Keratinocyte (primary cell): ENCODE measurements at regions not wholly inside any gene's neighbourhood (a gene's known extent, or its start where the extent isn't known, plus 50 kb on each side); places are given as distances from the start of the nearest gene placed in this dataset.

Source experiments
- DNase-seq: peaks from one replicate; pipeline ENCODE4 v3.0.0-alpha.2; 2011; ENCODE audit warnings: low read depth, missing footprints, low spot score
- FAIRE-seq: peaks from 2 replicates; lab custom pipeline; 2011; peaks lifted over from hg19 to GRCh38; lab: Jason Lieb, UNC
- H2AFZ ChIP-seq: 2 replicates; pipeline ENCODE4 v1.6.0; 2012; ENCODE audit warnings: low read length, control low read depth, inconsistent platforms; ENCODE audit not compliant: control insufficient read depth
- H3K27ac ChIP-seq: 2 replicates; pipeline ENCODE4 v1.5.1; 2011; ENCODE audit warnings: low read length; ENCODE audit not compliant: control insufficient read depth, insufficient read depth
- H3K27me3 ChIP-seq: 3 replicates; pipeline ENCODE4 v1.6.0; 2011; ENCODE audit warnings: low read length; ENCODE audit not compliant: control insufficient read depth, insufficient read depth; ENCODE audit errors: extremely low read depth
- H3K36me3 ChIP-seq, 2 experiments: 2 replicates in 1 of 2; 3 replicates in 1 of 2; pipeline ENCODE4 v1.5.1; 2011; ENCODE audit warnings: low read length in 2 of 2, mild to moderate bottlenecking in 1 of 2; ENCODE audit not compliant: control insufficient read depth in 2 of 2, insufficient read depth in 2 of 2; ENCODE audit errors: extremely low read depth in 1 of 2
- H3K4me1 ChIP-seq: 3 replicates; pipeline ENCODE4 v1.5.1; 2011; ENCODE audit warnings: low read length; ENCODE audit not compliant: control insufficient read depth, insufficient read depth; ENCODE audit errors: extremely low read depth
- H3K4me2 ChIP-seq: 3 replicates; pipeline ENCODE4 v1.6.0; 2011; ENCODE audit warnings: low read depth, low read length; ENCODE audit not compliant: control insufficient read depth, insufficient read depth; ENCODE audit errors: extremely low read depth
- H3K4me3 ChIP-seq, 3 experiments: fragments of 200-600 bp in 1 of 3; sonication (generic) in 1 of 3; 2 replicates in 2 of 3; 3 replicates in 1 of 3; pipeline ENCODE4 v1.5.1; 2011 to 2016; ENCODE audit warnings: low read length in 3 of 3, mild to moderate bottlenecking in 3 of 3, control low read depth in 2 of 3, inconsistent platforms in 1 of 3, low read depth in 1 of 3, mixed read lengths in 1 of 3, mixed run types in 1 of 3, moderate library complexity in 1 of 3; ENCODE audit not compliant: control insufficient read depth in 2 of 3, insufficient read depth in 2 of 3; ENCODE audit errors: extremely low read depth in 1 of 3
- H3K79me2 ChIP-seq: 2 replicates; pipeline ENCODE4 v1.6.0; 2012; ENCODE audit warnings: low read length; ENCODE audit not compliant: control insufficient read depth, insufficient read depth
- H3K9ac ChIP-seq: 3 replicates; pipeline ENCODE4 v1.6.0; 2011; ENCODE audit warnings: low read length; ENCODE audit not compliant: control insufficient read depth, insufficient read depth; ENCODE audit errors: extremely low read depth
- H3K9me1 ChIP-seq: 3 replicates; pipeline ENCODE4 v1.6.0; 2011; ENCODE audit warnings: low read length; ENCODE audit not compliant: control insufficient read depth, insufficient read depth; ENCODE audit errors: extremely low read depth
- H3K9me3 ChIP-seq: 2 replicates; pipeline ENCODE4 v1.5.1; 2012; ENCODE audit warnings: low read depth, low read length; ENCODE audit not compliant: control insufficient read depth
- H4K20me1 ChIP-seq: 3 replicates; pipeline ENCODE4 v1.6.0; 2011; ENCODE audit warnings: low read length; ENCODE audit not compliant: control insufficient read depth, insufficient read depth; ENCODE audit errors: extremely low read depth
- CTCF ChIP-seq, 3 experiments: IDR thresholded peaks in 1 of 3; conservative IDR thresholded peaks in 1 of 3; optimal IDR thresholded peaks in 1 of 3; 2 replicates in 2 of 3; 3 replicates in 1 of 3; pipeline versions ENCODE3 to v1.5.1; 2011; ENCODE audit warnings: low read length in 3 of 3, mild to moderate bottlenecking in 3 of 3, moderate library complexity in 2 of 3, control low read depth in 1 of 3, inconsistent platforms in 1 of 3; ENCODE audit not compliant: insufficient read depth in 2 of 3; ENCODE audit errors: extremely low read depth in 1 of 3
- EZH2 ChIP-seq: IDR thresholded peaks from one replicate; pipeline ENCODE4 v1.6.1; 2012; ENCODE audit warnings: inconsistent platforms, mild to moderate bottlenecking, low read length, moderate library complexity
- dilution Hi-C: fragments of 300-500 bp; cut with MboI; formaldehyde crosslinking; loops from one replicate; pipeline ENCODE4 v1.7.0; 2020; ENCODE audit warnings: low sequenced_read_pairs; ENCODE audit not compliant: extremely low pct_ligation_motif_present

GRCh38 chr11:116356451-116356850, 416.3 kb downstream of the BUD13 start:
- dilution Hi-C loops: no loop called here
- H3K4me1 ChIP-seq: peaks cover 23% of the 10 kb centered on the region
- no peaks in the 10 kb centered on the region for H3K27me3 ChIP-seq
- TF ChIP-seq EZH2: no peak
- no peak for TF ChIP-seq CTCF (optimal IDR thresholded peaks at IDR 0.05 in 1 of 3, IDR thresholded peaks at IDR 0.05 in 1 of 3, conservative IDR thresholded peaks at IDR 0.05 in 1 of 3; ENCODE audit: extremely low read depth in 1 of 3, insufficient read depth in 2 of 3, low read length in 3 of 3)
- no peaks in the 10 kb centered on the region for H3K79me2 ChIP-seq
- no peak overlapping the region for H3K9ac ChIP-seq
- H3K9me3 ChIP-seq: no peaks in the 10 kb centered on the region
- H3K27ac ChIP-seq: no peak overlapping the region
- no peak overlapping the region for H3K4me3 ChIP-seq
- no peak for DNase-seq
- H3K4me2 ChIP-seq: no peak overlapping the region
- FAIRE-seq: no peak
- H3K36me3 ChIP-seq: no peaks in the 10 kb centered on the region
- H3K9me1 ChIP-seq: peaks cover 3% of the 10 kb centered on the region
- H2AFZ ChIP-seq: no peak overlapping the region
- no peaks in the 10 kb centered on the region for H4K20me1 ChIP-seq

- H3K4me3 ChIP-seq: no peak overlapping the region
- no peaks in the 10 kb centered on the region for H3K27me3 ChIP-seq
- no peaks in the 10 kb centered on the region for H3K36me3 ChIP-seq
- H3K9ac ChIP-seq: no peak overlapping the region
- H3K4me1 ChIP-seq: peaks cover 23% of the 10 kb centered on the region
- TF ChIP-seq EZH2 (no peak), CTCF (optimal IDR thresholded peaks at IDR 0.05 in 1 of 3, IDR thresholded peaks at IDR 0.05 in 1 of 3, conservative IDR thresholded peaks at IDR 0.05 in 1 of 3; ENCODE audit: extremely low read depth in 1 of 3, insufficient read depth in 2 of 3, low read length in 3 of 3) (no peak)
- DNase-seq (no peak), FAIRE-seq (no peak)
- dilution Hi-C loops: no loop called here
- no peaks in the 10 kb centered on the region for H3K79me2 ChIP-seq
- no peak overlapping the region for H3K27ac ChIP-seq
- no peaks in the 10 kb centered on the region for H3K9me3 ChIP-seq
- H3K4me2 ChIP-seq: no peak overlapping the region
- no peaks in the 10 kb centered on the region for H4K20me1 ChIP-seq
- H2AFZ ChIP-seq: no peak overlapping the region
- peaks cover 3% of the 10 kb centered on the region for H3K9me1 ChIP-seq
Observed at GRCh38 chr11:116355104-116355503, 417.7 kb downstream of the BUD13 start.
